GM21447 (cell line): ENCODE measurements at regions not wholly inside any gene's neighbourhood (a gene's known extent, or its start where the extent isn't known, plus 50 kb on each side); places are given as distances from the start of the nearest gene placed in this dataset.
A peak's percentile ranks its signal among the peaks of the same experiment; 100 is the strongest.
"Not testable (repeated sequence)": the region's sequence is repeated elsewhere in the genome, so short reads cannot be mapped to it uniquely, and the experiment has no call there.

ENCODE experiments used
- ATAC-seq: cut with Tn5 transposase; IDR thresholded peaks from one replicate; pipeline ENCODE4 v1.9.1; 2021; ENCODE audit not compliant: unreplicated experiment

DNA sequence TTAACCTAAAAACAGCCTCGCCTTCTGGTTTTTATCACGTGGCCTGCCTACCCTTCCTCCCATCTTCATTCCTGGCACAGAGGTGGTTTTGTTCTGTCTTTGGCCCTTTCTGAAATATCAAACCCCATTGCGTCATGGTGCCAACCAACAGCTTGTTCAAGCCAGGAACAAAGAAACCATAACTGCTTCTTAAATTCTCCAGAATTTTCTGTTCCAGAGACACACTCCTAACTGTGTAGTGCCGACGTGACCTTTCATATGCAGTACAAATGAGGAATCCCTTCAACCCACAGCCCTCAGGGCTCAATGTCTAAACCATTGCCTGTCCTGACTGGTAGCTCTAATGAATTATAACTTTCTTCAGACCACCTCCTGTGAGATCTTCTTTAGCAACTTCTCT, 82.2 kb upstream of the TNP1 start:
- no peak for ATAC-seq

DNA sequence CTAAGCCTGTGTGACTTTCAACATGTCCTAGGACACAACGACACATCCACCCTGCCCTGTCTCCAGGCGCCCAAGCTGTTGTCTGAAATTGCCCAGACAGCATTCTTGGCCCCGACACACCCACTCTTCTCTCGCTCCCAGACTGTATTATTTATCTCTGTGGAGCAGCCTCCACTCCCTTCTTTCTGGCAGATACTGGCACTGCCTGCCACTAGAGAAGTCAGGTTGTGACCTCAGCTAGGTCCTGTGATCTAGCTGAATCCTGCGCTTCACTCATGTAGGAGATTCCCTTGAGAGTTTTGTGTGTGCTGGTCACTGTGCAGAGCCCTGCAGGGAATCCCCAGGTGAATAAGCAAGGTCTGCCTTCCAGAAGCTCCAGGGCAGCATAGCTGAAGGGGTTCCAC, 77.1 kb upstream of the TNP1 start:
- no peak for ATAC-seq

DNA sequence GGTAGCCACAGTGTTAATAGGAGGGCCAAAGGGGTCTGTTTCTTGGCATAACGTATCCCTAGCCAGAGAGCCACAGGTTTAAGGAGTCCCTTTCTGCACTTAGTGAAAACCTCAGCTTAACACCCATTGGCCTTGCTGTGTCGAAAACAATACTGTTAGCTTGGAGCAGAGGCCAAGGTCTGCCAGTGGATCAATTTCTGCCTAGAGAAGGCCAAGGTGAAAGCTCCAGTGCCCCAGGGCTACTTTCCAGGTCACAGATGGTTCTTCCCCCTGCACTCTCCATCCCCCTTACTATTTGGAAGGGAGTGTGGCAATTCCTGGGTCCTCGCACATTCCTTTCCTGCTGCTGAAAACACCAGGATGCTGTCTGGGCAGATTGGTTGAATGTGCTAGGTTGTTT, 74.8 kb upstream of the TNP1 start:
- ATAC-seq: no peak

DNA sequence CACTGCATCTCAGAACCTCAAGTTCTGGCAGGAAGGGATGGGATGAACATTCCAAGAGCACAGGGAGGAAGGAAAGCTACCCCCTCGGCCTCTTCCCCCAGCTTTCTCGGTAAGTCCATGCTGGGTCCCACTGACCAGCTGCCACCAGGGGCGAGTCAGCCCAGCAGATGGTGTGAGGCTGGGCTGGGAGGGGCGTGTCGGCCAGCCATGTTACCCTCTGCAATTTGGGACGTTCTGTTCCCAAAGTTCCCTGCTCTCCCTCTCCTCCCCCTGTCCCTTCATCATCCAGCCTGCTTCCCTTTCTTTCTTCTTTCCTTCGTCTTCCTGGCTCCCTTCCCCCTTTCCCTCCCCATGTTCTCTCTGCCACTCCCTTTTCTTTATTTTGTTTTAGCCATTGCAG, 74.3 kb upstream of the TNP1 start:
- no peak for ATAC-seq

DNA sequence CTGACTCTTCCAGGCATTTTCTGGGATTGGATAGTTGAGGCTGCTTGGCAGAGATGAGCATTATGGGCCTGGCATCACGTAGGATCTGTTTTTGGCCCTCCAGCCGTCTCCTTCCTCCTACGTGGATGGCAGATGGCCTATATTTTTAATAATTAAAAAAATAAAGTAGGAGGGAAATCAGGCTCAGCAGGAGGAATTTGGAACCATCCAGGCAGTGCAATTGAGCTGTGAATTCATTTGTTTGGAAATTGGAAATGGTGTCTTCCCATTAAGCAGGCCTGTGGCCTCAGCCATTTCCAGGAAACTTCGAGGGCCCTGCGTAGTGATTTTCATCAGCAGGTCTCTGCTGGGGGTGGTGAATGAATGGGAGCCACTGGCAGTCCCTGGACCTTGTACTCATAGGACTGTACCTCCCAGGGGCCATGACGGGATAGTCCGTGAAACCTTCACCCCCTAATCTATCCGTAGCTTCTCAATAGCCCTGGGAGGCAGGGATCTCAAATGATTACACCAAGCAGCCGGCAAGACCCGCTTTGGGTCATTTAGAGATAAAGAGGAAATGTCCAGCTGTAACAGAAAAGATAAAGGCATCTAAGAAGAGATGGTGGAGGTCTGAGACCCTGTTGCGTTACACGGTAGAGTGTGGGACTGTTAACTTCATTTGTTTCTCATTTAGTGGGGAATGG, 73.1 kb upstream of the TNP1 start:
- no peak for ATAC-seq

DNA sequence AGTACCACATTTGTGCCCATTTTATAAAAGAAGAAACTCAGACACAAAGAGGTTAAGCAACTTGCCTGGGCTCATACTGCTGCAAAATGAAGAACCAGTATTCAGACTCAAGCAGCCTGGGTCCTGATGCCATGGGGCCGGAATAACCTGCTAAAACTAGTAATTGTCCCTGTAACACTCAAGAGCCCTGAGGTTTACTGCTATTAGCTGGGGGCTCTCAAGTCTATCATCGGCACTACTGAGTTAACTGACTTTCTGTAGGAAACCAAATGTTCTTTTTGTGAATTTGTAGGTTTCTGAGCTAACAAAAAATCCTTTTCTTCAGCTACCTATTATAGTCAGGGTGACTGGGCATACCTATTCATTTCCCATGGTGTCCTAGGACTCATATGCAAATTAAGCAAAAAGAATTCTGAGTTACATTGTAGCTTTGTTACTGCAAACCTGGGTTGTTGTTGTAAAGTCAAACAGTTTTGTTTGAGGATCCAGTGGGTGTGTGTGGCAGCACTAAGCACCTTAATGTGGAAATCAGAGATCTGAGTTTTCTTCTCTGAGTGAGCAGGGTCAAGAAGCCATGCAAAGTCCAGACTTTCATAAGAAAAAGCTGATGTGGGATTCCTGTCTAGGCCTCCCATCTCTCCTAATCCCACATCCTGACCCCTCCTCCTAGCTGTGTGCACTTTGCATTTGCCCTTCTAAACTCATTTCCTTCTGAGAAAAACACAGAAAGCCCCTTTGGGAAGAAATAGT, 72.4 kb upstream of the TNP1 start:
- ATAC-seq: no peak

DNA sequence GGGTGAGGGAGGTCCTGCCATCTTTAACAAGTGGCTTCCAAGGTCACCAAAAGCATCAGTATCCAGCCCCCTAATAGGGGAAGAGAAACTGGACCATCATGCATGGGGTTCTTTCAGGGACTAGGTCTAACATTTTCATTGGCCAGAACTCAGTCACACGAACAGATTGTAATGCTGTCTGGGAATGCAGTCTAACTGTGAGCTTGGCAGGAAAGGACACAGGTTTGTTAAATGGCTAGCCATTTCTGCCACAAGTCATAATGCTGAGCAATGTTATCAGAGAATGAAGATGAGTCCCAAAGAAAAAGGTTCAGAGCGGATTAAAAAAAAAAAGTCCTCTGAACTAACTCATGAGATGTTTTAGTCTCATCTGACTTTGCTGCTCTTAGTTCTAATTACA, 70.9 kb upstream of the TNP1 start:
- no peak for ATAC-seq

DNA sequence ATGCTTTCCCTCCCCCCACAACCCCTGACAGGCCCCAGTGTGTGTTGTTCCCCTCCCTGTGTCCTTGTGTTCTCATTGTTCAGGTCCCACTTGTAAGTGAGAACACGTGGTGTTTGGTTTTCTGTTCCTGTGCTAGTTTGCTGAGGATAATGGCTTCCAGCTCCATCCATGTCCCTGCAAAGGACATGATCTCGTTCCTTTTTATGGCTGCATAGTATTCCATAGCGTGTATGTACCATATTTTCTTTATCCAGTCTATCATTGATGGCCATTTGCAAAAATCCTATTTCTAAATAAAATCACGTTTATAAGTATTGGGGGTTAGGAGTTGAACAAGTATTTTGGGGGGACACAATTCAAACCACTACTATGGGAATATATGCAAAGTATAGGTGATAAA, 69.5 kb upstream of the TNP1 start:
- not testable (repeated sequence) for ATAC-seq

DNA sequence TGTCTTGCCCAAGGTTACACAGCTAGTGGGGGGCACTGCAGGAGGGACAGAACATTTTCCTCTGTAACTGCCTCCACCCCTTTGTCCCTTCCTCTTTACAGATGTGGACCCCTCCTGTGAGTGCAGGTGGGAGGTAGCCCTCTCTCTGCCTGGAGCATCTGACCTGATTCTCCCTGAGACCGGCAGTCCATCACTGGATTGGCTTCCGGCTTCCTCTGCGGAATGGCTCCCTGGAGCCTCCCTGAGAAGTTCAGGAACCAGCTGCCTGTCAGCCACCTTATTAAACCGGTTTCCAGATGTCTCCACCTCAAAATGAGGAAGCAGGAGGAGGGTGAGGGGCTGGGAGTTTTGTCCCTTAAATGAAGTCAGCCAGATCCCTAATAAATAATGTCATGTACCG, 67.3 kb upstream of the TNP1 start:
- ATAC-seq: no peak

DNA sequence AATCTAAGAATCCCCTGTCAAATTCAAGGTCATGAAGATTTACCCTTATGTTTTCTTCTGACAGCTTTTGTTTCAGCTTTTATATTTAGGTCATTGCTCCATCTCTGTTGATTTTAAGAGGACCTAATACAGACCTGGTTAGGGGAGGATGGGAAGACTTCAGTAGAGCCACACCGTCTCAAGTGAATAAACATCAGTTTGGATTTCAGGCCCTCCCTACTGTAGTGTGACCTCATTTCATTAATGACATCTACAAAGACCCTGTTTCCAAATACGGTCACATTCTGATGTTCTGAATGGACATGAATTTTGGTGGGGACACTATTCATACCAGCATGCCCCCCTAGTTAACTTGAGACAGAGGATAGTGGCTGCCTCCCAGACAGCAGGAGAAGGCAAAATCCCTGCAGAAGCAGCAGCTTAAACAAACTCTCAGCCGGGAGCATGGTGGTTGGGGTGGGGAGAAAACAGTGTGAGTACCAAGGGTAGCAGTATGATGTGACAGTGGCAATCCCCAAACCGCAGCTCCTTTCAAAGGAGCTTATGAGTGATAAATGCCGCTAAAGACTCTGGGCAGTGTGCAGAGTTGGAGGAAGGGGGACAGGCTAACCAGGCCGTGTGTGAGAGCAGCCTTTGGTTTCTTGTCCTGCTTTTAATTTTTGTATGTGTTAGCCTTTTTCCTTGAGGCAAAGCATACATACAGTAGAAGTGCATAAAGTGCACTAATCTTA, 65.9 kb upstream of the TNP1 start:
- ATAC-seq: no peak

DNA sequence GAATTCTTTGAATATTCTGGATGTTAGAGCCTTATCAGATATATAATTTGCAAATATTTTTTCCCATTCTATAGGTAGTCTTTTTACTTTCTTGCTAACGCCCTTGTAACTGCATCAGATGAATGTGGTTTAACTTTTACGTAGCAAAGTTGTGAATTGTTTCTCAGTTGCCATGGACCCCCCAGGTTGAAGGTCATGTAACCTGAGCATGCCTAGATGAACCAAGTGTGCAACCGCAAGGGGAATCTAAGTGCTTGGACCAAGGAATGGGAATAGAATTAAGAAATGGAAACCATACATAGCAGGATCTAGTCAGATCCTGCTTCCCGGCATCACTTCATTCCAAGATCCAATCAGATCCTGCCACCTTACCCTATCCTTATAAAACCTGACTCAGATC, 65.1 kb upstream of the TNP1 start:
- ATAC-seq: no peak

DNA sequence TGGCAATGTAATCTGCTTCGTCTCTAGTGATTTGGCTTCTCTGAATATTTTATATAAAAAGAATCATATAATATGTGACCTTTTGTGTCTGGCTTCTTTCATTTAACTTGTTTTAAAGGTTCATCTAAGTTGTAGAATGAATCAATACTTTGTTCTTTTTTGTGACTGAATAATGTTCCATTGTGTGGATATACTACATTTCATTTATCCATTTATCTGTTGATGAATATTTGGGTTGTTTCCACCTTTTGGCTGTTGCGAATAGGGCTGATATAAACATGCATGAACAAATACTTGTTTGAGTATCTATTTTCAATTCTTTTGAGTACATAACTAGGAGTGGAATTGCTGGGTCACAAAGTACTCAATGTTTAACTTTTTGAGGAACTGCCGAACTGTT, 63.8 kb upstream of the TNP1 start:
- ATAC-seq: no peak

DNA sequence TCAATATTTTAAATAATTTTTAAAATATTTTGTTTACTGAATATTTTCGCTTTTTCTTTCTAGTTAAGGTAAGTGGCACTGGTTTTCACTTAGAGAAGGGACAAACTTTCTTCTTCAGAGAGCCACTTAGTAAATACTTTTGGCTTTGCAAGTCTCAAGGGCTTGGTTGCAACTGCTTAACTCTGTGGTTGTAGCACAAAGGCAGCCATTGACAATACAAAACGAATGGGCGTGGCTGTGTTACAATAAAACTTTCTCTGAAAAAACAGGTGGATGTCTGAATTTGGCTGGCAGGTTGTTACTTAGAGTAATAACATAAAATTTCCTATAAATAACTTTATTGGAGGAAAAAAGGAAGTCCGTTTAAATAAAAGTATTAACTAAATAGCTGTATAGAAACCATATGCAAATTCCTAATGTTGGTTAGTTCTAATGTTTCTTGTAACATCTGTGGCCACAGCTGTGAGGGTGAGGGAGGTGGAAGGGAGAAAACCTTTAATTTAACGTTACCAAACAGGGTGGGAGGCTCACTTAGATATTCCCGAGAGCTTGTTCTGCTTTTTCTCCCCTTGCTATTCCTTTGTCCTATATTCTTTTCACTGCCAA, 62.4 kb upstream of the TNP1 start:
- peak; percentile 62 for ATAC-seq

DNA sequence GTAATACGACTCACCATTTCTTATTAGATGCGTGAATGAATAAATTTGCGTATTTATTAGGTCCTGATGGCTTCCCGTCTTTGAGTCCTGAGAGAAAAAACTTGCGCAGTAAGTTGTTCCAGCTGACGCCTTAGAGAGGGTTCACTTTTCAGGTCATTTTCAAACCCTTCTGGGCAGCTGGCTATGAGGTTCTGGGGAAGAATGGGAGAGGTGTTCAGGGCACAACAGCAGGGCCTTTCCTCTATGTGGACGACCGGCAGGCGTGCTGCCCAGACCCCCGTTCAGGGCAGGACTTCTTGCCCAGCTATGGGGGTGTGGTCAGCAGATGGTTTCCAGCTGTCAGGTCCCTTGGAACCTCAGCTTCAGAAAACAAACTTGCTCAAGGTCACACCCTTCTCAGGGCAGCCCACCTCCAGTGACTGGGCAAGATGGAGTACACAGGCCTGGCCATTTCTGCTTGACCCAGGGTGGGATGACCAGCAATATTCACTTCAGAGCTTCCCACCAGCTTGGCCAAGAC, 61.1 kb upstream of the TNP1 start:
- ATAC-seq: no peak

DNA sequence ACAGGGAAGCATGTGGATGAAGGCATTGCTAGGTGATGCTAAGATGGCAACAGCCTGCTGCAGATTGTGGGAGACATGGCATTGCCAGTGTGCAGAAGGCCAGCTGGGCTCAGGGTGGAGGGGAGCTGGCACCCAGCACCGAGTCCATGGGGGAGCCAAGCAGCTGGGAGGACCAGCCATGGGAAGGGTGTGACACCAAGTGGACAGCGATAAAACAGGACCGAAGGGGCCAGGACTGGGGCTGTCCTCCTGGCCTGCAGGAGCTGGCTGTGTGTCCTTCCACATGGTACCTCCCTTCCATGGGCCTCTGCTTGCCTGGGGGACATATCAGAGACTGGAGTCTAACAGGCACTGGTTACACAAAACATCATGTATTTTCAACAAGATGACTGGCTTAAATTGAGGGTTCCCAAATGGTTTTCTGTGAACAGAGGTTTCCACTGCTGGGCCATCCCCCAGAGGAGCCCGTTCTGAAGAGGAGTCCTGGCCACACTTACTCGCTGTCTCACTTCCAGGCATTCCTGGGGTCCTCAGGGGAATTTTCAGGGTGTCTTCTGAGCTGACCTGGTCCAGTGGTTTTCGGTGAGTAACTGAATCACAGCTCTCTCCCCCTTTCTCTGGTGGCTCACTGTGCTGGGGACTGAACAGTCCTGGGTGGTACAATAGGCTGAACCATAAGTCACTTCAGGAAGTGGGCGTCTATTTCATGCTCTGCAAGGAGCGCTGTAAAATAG, 60.4 kb upstream of the TNP1 start:
- no peak for ATAC-seq

DNA sequence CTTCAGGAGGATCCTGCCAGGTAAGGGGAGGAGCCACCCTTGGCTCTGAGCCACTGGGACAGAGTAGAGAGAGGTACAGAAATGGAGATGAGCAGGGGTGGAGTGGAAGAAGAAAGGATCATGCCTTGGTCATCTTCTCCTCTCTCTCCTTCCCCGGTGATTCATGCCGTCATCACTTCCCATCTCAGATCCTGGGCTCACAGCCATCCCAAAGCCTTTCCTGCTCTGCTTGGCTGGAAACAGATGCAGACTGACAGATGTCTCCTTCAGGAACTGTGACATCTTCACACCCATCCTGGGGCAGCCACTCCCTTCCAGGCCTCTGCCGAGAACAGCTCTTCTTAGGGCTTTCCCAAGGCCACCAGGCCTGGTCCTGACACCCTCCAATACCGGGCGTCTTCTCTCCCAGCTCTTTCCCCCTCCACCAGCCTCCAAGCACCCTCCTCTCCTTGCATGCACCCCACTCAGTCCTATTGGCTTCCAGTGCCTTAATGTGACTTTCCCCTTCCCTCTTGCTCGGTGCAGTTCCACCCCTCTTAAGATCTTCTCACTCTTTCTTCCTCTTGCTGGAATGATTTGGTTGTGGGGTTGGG, 58.3 kb upstream of the TNP1 start:
- ATAC-seq: no peak

DNA sequence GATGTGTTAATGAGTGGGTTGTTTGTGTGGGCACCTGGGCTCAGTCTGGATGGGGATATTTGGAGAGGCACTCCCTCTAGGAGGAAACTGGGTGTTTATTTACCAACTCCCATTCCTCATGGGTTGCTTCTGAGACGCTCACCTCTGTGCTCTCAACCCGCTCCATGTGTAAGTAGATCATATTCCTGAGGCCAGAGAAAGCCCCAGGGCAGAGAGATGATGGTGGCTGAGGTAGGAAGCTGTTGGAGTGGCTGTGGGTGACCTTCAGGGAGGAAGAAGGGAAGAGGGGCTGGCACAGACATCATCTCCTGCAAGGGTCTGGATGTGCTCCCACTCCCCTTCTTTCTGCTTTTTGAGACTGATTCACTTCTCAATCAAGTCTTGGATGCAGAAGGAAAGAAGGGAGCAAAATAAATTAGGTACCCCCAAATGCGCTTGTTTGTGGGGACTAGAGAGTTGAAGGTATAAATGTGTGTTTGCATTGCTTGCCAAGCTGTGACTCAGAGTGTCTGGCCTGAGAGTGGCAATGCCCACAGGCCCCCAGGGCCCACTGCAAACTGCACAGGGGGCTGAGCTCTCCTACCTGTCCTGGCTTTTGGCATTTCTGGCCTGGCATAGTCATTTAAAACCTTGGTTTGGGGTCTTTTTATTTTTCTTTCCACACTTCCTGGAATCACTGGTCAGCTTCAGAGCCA, 57.2 kb upstream of the TNP1 start:
- no peak for ATAC-seq

DNA sequence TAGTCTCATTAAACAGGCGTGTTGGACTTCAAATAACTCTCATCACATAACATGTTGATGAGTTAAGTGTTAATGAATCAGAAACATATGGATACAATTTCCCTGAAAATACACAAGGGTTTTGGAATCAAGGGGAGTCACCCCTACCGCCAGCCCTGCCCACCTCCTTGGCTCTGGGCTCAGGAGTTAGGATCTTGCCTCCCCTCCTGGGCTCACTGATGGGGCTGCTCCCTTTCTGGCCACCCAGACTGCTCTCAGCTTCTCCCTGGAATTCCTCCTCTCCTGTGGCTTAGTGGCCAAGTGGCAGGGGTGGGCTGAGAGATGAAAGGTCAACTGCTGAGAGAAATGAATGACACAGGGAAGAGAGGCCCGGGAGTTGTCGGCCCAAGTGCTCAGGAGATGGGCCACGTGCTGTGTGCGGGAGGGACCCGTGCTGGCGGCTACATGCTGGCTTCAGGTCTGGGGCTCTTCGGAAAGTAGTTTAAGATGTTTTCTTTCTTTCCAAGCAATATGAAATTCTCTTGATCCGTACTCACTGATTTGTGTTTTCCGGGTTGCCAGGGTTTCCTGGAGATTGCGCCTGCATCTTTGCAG, 55.8 kb upstream of the TNP1 start:
- no peak for ATAC-seq

DNA sequence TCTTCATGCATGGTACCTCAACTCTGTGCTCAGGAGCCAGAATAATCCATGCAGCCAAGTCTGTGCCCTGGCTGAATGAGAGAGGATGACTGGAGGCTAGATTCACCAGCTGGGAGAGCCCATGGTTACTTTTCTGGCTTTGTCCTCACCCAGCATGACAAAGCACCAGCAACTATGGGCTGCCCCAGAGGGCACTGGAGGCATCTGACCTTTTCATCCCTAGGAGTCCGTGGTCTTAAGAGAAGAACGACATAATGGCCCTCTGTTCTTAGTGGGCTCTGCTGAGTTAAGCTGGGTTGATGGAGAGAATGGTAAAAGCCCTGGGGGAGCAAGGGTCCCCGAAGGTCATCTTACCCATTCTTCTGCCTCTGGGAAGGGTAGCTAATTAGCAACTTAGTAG, 54.6 kb upstream of the TNP1 start:
- no peak for ATAC-seq

DNA sequence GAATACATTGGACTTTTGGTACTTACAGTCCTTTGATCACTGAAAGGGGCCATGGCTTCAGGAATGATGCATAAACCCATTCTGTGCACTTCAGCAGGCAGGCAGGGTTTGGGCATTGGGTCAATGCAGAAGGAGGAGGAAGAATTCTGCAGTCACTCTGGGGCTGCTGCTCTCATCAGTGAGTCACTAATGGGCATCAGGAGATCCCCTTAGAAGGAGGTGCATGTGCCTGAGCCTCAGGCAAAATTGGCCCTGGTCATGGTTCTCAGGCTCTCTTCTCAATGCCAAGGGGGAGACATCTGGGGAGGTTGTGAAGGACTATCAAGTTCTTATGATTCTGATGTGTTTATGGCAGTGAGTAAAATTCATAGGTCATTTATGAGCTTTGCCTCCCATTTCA, 52.0 kb upstream of the TNP1 start:
- ATAC-seq: no peak
